PC-3 (cell line): ENCODE measurements at regions not wholly inside any gene's neighbourhood (a gene's known extent, or its start where the extent isn't known, plus 50 kb on each side); places are given as distances from the start of the nearest gene placed in this dataset.

Source experiments
- CTCF ChIP-seq: fragments of 300-600 bp; sonication (generic); conservative IDR thresholded peaks from 2 replicates; pipeline ENCODE4 v1.5.1; 2017; ENCODE audit warnings: antibody characterized with exemption, low read depth, mild to moderate bottlenecking, low read length
- EZH2phosphoT487 ChIP-seq: fragments of 300-600 bp; sonication (generic); IDR thresholded peaks from 2 replicates; pipeline ENCODE4 v1.6.1; 2018; ENCODE audit warnings: mild to moderate bottlenecking, antibody characterized with exemption, low read length, borderline replicate concordance

GRCh38 chrX:78437621-78438020 is 110.2 kb upstream of the CYSLTR1 start:
- TF ChIP-seq CTCF (no peak), EZH2phosphoT487 (no peak)
